DND-41 (cell line): ENCODE measurements at regions not wholly inside any gene's neighbourhood (a gene's known extent, or its start where the extent isn't known, plus 50 kb on each side); places are given as distances from the start of the nearest gene placed in this dataset.
"Not testable (repeated sequence)": the region's sequence is repeated elsewhere in the genome, so short reads cannot be mapped to it uniquely, and the experiment has no call there.

Experiments
- ATAC-seq: fragments of 200-7000 bp; cut with Tn5 transposase; 3 replicates; pipeline ENCODE4 v1.9.1; 2021; ENCODE audit warnings: low read depth; ENCODE audit not compliant: insufficient read depth
- DNase-seq: peaks from one replicate; pipeline ENCODE4 v3.0.0-alpha.2; 2020
- H2AFZ ChIP-seq: 2 replicates; pipeline ENCODE4 v1.6.0; 2012; ENCODE audit warnings: low read depth, low read length
- H3K27ac ChIP-seq: 2 replicates; pipeline ENCODE4 v1.5.1; 2012; ENCODE audit warnings: low read length, inconsistent platforms
- H3K27me3 ChIP-seq: fragments of 200-600 bp; sonication (generic); 2 replicates; pipeline ENCODE4 v1.6.0; 2012; ENCODE audit warnings: low read length, mild to moderate bottlenecking, inconsistent platforms; ENCODE audit not compliant: insufficient read depth, poor library complexity
- H3K36me3 ChIP-seq: 2 replicates; pipeline ENCODE4 v1.5.1; 2012; ENCODE audit warnings: low read length, inconsistent platforms; ENCODE audit not compliant: insufficient read depth
- H3K4me1 ChIP-seq: 2 replicates; pipeline ENCODE4 v1.5.1; 2012; ENCODE audit warnings: mild to moderate bottlenecking, low read length; ENCODE audit not compliant: insufficient read depth
- H3K4me2 ChIP-seq: 2 replicates; pipeline ENCODE4 v1.6.0; 2012; ENCODE audit warnings: mild to moderate bottlenecking, moderate library complexity, low read length, inconsistent platforms; ENCODE audit not compliant: insufficient read depth
- H3K4me3 ChIP-seq, 2 experiments: fragments of 200-600 bp in 1 of 2; shearing (Covaris generic) in 1 of 2; 2 replicates each; pipeline ENCODE4 v1.5.1; 2012 to 2016; ENCODE audit warnings: inconsistent platforms in 2 of 2, low read length in 2 of 2, mild to moderate bottlenecking in 2 of 2, low read depth in 1 of 2, moderate library complexity in 1 of 2
- H3K79me2 ChIP-seq: 2 replicates; pipeline ENCODE4 v1.6.0; 2012; ENCODE audit warnings: low read length, inconsistent platforms; ENCODE audit not compliant: insufficient read depth
- H3K9ac ChIP-seq: 2 replicates; pipeline ENCODE4 v1.6.0; 2012; ENCODE audit warnings: low read depth, mild to moderate bottlenecking, inconsistent platforms, low read length, moderate library complexity
- H3K9me3 ChIP-seq: 2 replicates; pipeline ENCODE4 v1.5.1; 2012; ENCODE audit warnings: low read length, moderate library complexity, mild to moderate bottlenecking, inconsistent platforms; ENCODE audit not compliant: insufficient read depth, severe bottlenecking
- H4K20me1 ChIP-seq: 2 replicates; pipeline ENCODE4 v1.6.0; 2012; ENCODE audit warnings: low read length; ENCODE audit not compliant: insufficient read depth
- CTCF ChIP-seq: IDR thresholded peaks from 2 replicates; pipeline ENCODE4 v1.5.1; 2012; ENCODE audit warnings: borderline replicate concordance, low read length, moderate library complexity, mild to moderate bottlenecking; ENCODE audit not compliant: poor library complexity, severe bottlenecking; ENCODE audit errors: extremely low read depth
- EZH2 ChIP-seq: IDR thresholded peaks from 3 replicates; pipeline ENCODE4 v1.6.1; 2012; ENCODE audit warnings: borderline replicate concordance, low read depth, mild to moderate bottlenecking, moderate library complexity, low read length, inconsistent platforms; ENCODE audit not compliant: severe bottlenecking

GRCh38 chr5:96293966-96294883, 138.8 kb downstream of the PCSK1 start:
- Histone ChIP-seq H3K4me1 (no peaks in the 10 kb centered on the region), H3K27ac (no peak overlapping the region), H3K4me2 (no peak overlapping the region), H3K27me3 (no peaks in the 10 kb centered on the region), H2AFZ (no peak overlapping the region), H3K9me3 (no peaks in the 10 kb centered on the region), H4K20me1 (no peaks in the 10 kb centered on the region), H3K79me2 (no peaks in the 10 kb centered on the region), H3K9ac (no peak overlapping the region), H3K36me3 (no peaks in the 10 kb centered on the region), H3K4me3 (no peak overlapping the region)
- no peak for ATAC-seq
- no peak for DNase-seq
- no peak for TF ChIP-seq CTCF
- no peak for TF ChIP-seq EZH2

- Histone ChIP-seq H3K9ac (no peak overlapping the region), H3K36me3 (no peaks in the 10 kb centered on the region), H3K9me3 (no peaks in the 10 kb centered on the region), H4K20me1 (no peaks in the 10 kb centered on the region), H3K4me2 (no peak overlapping the region), H3K4me1 (no peaks in the 10 kb centered on the region), H3K27me3 (no peaks in the 10 kb centered on the region), H3K27ac (no peak overlapping the region), H3K79me2 (no peaks in the 10 kb centered on the region), H2AFZ (no peak overlapping the region), H3K4me3 (no peak overlapping the region)
- no peak for ATAC-seq
- TF ChIP-seq CTCF: no peak
- DNase-seq: no peak
Observed at GRCh38 chr5:96292582-96293247, 140.3 kb downstream of the PCSK1 start.

GRCh38 chr5:96289287-96289686, 143.8 kb downstream of the PCSK1 start:
- not testable (repeated sequence) for H3K9me3 ChIP-seq, ATAC-seq, H3K4me1 ChIP-seq, H3K36me3 ChIP-seq, H3K4me3 ChIP-seq, H4K20me1 ChIP-seq, H3K27ac ChIP-seq, H3K4me2 ChIP-seq, H3K79me2 ChIP-seq, H3K27me3 ChIP-seq, H2AFZ ChIP-seq, DNase-seq, H3K9ac ChIP-seq

GRCh38 chr5:96288845-96289185, 144.2 kb downstream of the PCSK1 start:
- Histone ChIP-seq H3K4me3 (no peak overlapping the region), H3K4me2 (no peak overlapping the region), H3K9ac (no peak overlapping the region), H3K36me3 (no peaks in the 10 kb centered on the region), H3K27ac (no peak overlapping the region), H3K9me3 (no peaks in the 10 kb centered on the region), H2AFZ (no peak overlapping the region), H3K79me2 (no peaks in the 10 kb centered on the region), H3K27me3 (no peaks in the 10 kb centered on the region), H3K4me1 (no peaks in the 10 kb centered on the region), H4K20me1 (no peaks in the 10 kb centered on the region)
- DNase-seq: no peak
- TF ChIP-seq CTCF (no peak), EZH2 (no peak)
- no peak for ATAC-seq
